MM.1S (cell line): ENCODE measurements at regions not wholly inside any gene's neighbourhood (a gene's known extent, or its start where the extent isn't known, plus 50 kb on each side); places are given as distances from the start of the nearest gene placed in this dataset.

Experiments
- DNase-seq: peaks from one replicate; pipeline ENCODE4 v3.0.0-alpha.2; 2015
- H2AFZ ChIP-seq: fragments of 300-600 bp; sonication (generic); 2 replicates; pipeline ENCODE4 v1.6.0; 2016; ENCODE audit warnings: antibody characterized with exemption, low read length
- H3F3A ChIP-seq: fragments of 300-600 bp; sonication (generic); 2 replicates; pipeline ENCODE4 v1.6.1; 2016; ENCODE audit warnings: mild to moderate bottlenecking, antibody characterized with exemption, low read length, moderate library complexity, mixed read lengths; ENCODE audit not compliant: insufficient read depth
- H3K27ac ChIP-seq: fragments of 300-600 bp; sonication (generic); 2 replicates; pipeline ENCODE4 v1.5.1; 2016; ENCODE audit warnings: mild to moderate bottlenecking, low read length
- H3K27me3 ChIP-seq: fragments of 300-600 bp; sonication (generic); replicated peaks from 2 replicates; pipeline ENCODE4 v1.6.0; 2016; ENCODE audit warnings: low read length; ENCODE audit not compliant: insufficient read depth
- H3K36me3 ChIP-seq: fragments of 300-600 bp; sonication (generic); replicated peaks from 2 replicates; pipeline ENCODE4 v1.6.1; 2016; ENCODE audit warnings: mild to moderate bottlenecking, low read length, mixed read lengths; ENCODE audit not compliant: insufficient read depth
- H3K4me1 ChIP-seq: fragments of 300-600 bp; sonication (generic); 2 replicates; pipeline ENCODE4 v1.6.1; 2016; ENCODE audit warnings: low read length, mixed read lengths
- H3K4me2 ChIP-seq: fragments of 300-600 bp; sonication (generic); 2 replicates; pipeline ENCODE4 v1.6.0; 2016; ENCODE audit warnings: low read depth, low read length
- H3K4me3 ChIP-seq: fragments of 300-600 bp; sonication (generic); 2 replicates; pipeline ENCODE4 v1.5.1; 2016; ENCODE audit warnings: low read length, mixed read lengths
- H3K79me2 ChIP-seq: fragments of 300-600 bp; sonication (generic); 2 replicates; pipeline ENCODE4 v1.6.1; 2016; ENCODE audit warnings: mixed run types, low read length, mixed read lengths
- H3K9ac ChIP-seq: fragments of 300-600 bp; sonication (generic); 2 replicates; pipeline ENCODE4 v1.6.1; 2016; ENCODE audit warnings: low read length, mixed read lengths
- H3K9me2 ChIP-seq: fragments of 300-600 bp; sonication (generic); replicated peaks from 2 replicates; pipeline ENCODE4 v1.6.1; 2016; ENCODE audit warnings: mild to moderate bottlenecking, low read length, mixed read lengths; ENCODE audit not compliant: insufficient read depth
- H3K9me3 ChIP-seq: fragments of 300-600 bp; sonication (generic); replicated peaks from 2 replicates; pipeline ENCODE4 v1.6.1; 2016; ENCODE audit warnings: mild to moderate bottlenecking, low read length, mixed read lengths; ENCODE audit not compliant: insufficient read depth
- H4K20me1 ChIP-seq: fragments of 300-600 bp; sonication (generic); 2 replicates; pipeline ENCODE4 v1.6.1; 2016; ENCODE audit warnings: mild to moderate bottlenecking, low read length, moderate library complexity, mixed read lengths; ENCODE audit not compliant: insufficient read depth
- EZH2 ChIP-seq: fragments of 300-600 bp; sonication (generic); optimal IDR thresholded peaks from 2 replicates; pipeline ENCODE3; 2017; ENCODE audit warnings: low read depth, mild to moderate bottlenecking, antibody characterized with exemption, low read length, mixed read lengths
- EZH2phosphoT487 ChIP-seq: fragments of 300-600 bp; sonication (generic); IDR thresholded peaks from 2 replicates; pipeline ENCODE4 v1.6.1; 2018; ENCODE audit warnings: antibody characterized with exemption, low read length
- TF ChIP-seq, protein P1 (sequence below): fragments of 300-600 bp; sonication (generic); IDR thresholded peaks from 2 replicates; pipeline ENCODE4 v1.5.1; 2016; ENCODE audit warnings: antibody characterized with exemption, low read length, mixed read lengths

DNA sequence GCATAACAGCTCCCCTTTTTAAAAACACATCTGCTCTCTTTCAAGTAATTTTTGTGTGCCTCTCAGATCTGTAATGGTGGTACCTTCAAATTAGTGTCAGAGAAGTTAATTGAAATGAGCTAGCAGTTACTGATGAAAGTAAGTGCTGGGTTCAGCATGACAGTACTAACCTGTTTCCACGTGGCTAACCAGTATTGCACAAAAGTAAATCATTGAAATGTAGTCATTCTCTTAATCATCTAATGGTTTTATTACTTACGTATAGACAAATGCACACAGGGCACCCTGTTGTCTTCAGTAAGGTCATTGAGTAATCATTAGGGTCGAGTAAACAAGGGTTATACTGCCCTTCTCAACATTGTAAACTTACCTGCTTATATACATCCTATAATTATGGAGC is 157.8 kb upstream of the PRR16 start:
- H3K9me2 ChIP-seq, result no peaks in the 10 kb centered on the region
- no peaks in the 10 kb centered on the region for H3F3A ChIP-seq
- no peak overlapping the region for H2AFZ ChIP-seq
- no peaks in the 10 kb centered on the region for H3K9me3 ChIP-seq
- no peaks in the 10 kb centered on the region for H3K27me3 ChIP-seq
- H3K4me2 ChIP-seq, result no peak overlapping the region
- TF ChIP-seq EZH2 (no peak), EZH2phosphoT487 (no peak)
- TF ChIP-seq, protein P1, sequence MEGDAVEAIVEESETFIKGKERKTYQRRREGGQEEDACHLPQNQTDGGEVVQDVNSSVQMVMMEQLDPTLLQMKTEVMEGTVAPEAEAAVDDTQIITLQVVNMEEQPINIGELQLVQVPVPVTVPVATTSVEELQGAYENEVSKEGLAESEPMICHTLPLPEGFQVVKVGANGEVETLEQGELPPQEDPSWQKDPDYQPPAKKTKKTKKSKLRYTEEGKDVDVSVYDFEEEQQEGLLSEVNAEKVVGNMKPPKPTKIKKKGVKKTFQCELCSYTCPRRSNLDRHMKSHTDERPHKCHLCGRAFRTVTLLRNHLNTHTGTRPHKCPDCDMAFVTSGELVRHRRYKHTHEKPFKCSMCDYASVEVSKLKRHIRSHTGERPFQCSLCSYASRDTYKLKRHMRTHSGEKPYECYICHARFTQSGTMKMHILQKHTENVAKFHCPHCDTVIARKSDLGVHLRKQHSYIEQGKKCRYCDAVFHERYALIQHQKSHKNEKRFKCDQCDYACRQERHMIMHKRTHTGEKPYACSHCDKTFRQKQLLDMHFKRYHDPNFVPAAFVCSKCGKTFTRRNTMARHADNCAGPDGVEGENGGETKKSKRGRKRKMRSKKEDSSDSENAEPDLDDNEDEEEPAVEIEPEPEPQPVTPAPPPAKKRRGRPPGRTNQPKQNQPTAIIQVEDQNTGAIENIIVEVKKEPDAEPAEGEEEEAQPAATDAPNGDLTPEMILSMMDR, result no peak
- no peak overlapping the region for H3K9ac ChIP-seq
- no peak overlapping the region for H3K27ac ChIP-seq
- H4K20me1 ChIP-seq, result no peaks in the 10 kb centered on the region
- DNase-seq, result no peak
- no peaks in the 10 kb centered on the region for H3K4me1 ChIP-seq
- no peaks in the 10 kb centered on the region for H3K36me3 ChIP-seq
- no peaks in the 10 kb centered on the region for H3K79me2 ChIP-seq
- no peak overlapping the region for H3K4me3 ChIP-seq

DNA sequence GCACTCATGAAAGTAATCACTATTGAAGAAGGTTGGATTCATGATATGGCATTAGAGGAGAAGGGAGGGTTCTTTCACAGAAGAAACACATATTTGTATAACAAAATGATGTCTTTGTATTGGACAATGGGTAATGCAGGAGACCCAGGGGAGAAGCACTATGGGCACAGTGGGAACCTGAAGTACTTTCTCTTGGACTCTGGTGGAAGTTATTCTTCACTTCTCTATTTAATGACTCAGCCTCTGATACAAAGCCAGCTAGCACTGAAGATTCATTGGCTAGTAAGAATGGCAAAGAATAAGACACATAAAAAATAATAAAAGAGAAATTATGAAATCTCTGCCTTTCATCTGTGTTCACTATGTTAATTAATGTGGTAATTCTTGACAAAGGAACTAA is 149.9 kb upstream of the PRR16 start:
- H3K4me1 ChIP-seq, result no peaks in the 10 kb centered on the region
- no peak for DNase-seq
- no peaks in the 10 kb centered on the region for H3K36me3 ChIP-seq
- H3K27me3 ChIP-seq, result no peaks in the 10 kb centered on the region
- TF ChIP-seq EZH2phosphoT487, result no peak
- TF ChIP-seq, protein P1, result no peak
- TF ChIP-seq EZH2, result no peak
- H3F3A ChIP-seq, result no peaks in the 10 kb centered on the region
- no peak overlapping the region for H2AFZ ChIP-seq
- H3K9me2 ChIP-seq, result no peaks in the 10 kb centered on the region
- no peaks in the 10 kb centered on the region for H3K9me3 ChIP-seq
- H3K4me3 ChIP-seq, result no peak overlapping the region
- H3K4me2 ChIP-seq, result no peak overlapping the region
- no peaks in the 10 kb centered on the region for H3K79me2 ChIP-seq
- H3K27ac ChIP-seq, result no peak overlapping the region
- H4K20me1 ChIP-seq, result no peaks in the 10 kb centered on the region
- no peak overlapping the region for H3K9ac ChIP-seq

DNA sequence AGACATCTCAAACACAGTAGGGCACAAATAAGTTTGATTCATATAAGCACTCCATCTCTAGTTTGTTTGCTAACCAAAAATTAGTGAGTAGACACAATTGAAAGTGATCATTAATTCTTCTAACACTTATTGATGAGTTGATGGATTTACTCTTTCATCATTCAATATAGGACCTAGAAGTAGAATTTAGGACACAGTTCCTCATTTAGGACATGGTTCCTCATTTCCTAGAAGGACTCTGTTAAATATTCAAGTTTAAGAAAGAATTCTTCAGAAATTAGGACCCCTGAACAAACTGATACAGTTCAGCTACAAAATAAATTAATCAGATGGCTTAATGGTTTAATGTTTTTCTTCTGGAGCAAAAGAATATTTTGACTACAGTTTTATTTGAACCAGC is 143.5 kb upstream of the PRR16 start:
- no peaks in the 10 kb centered on the region for H4K20me1 ChIP-seq
- H3K36me3 ChIP-seq, result no peaks in the 10 kb centered on the region
- no peaks in the 10 kb centered on the region for H3K27me3 ChIP-seq
- no peaks in the 10 kb centered on the region for H3K9me3 ChIP-seq
- H3K4me1 ChIP-seq, result no peaks in the 10 kb centered on the region
- H3F3A ChIP-seq, result no peaks in the 10 kb centered on the region
- no peaks in the 10 kb centered on the region for H3K9me2 ChIP-seq
- TF ChIP-seq, protein P1, result no peak
- TF ChIP-seq EZH2 (no peak), EZH2phosphoT487 (no peak)
- DNase-seq, result no peak
- no peaks in the 10 kb centered on the region for H3K79me2 ChIP-seq
- no peak overlapping the region for H3K27ac ChIP-seq
- H3K9ac ChIP-seq, result no peak overlapping the region
- H2AFZ ChIP-seq, result no peak overlapping the region
- no peak overlapping the region for H3K4me3 ChIP-seq
- no peak overlapping the region for H3K4me2 ChIP-seq
